HEK293T (cell line): ENCODE measurements at regions not wholly inside any gene's neighbourhood (a gene's known extent, or its start where the extent isn't known, plus 50 kb on each side); places are given as distances from the start of the nearest gene placed in this dataset.

Source experiments
- CTCF ChIA-PET: fragments of 350-600 bp; formaldehyde crosslinking; extraction: SDS; loops from one replicate; lab custom pipeline; 2021; ENCODE audit warnings: antibody characterized with exemption, inconsistent platforms; lab: Yijun Ruan, JAX
- POLR2A ChIA-PET: fragments of 350-600 bp; formaldehyde crosslinking; extraction: SDS; loops from one replicate; lab custom pipeline; 2020; ENCODE audit warnings: antibody characterized with exemption, inconsistent platforms; lab: Yijun Ruan, JAX
- DNase-seq: peaks from one replicate; pipeline ENCODE4 v3.0.0; 2012; ENCODE audit warnings: mixed read lengths; ENCODE audit errors: extremely low spot score
- ARNT ChIP-seq: fragments of 450-650 bp; IDR thresholded peaks from 2 replicates; pipeline ENCODE4 v1.6.1; 2017; ENCODE audit warnings: mild to moderate bottlenecking
- BHLHE40 ChIP-seq: fragments of 450-650 bp; IDR thresholded peaks from 2 replicates; pipeline ENCODE4 v1.6.1; 2016; ENCODE audit warnings: mild to moderate bottlenecking, moderate library complexity, borderline replicate concordance
- CTBP1 ChIP-seq: fragments of 450-650 bp; IDR thresholded peaks from 2 replicates; pipeline ENCODE4 v1.6.1; 2016; ENCODE audit warnings: borderline replicate concordance
- ELF4 ChIP-seq: fragments of 450-650 bp; IDR thresholded peaks from 2 replicates; pipeline ENCODE4 v1.6.1; 2017; ENCODE audit warnings: antibody characterized with exemption
- FOXA1 ChIP-seq: fragments of 450-650 bp; IDR thresholded peaks from 2 replicates; pipeline ENCODE4 v1.6.1; 2016; ENCODE audit warnings: mild to moderate bottlenecking
- FOXK2 ChIP-seq: fragments of 450-650 bp; IDR thresholded peaks from 2 replicates; pipeline ENCODE4 v1.6.1; 2016; ENCODE audit warnings: mild to moderate bottlenecking
- FOXM1 ChIP-seq: fragments of 450-650 bp; IDR thresholded peaks from 2 replicates; pipeline ENCODE4 v1.6.1; 2017; ENCODE audit warnings: mild to moderate bottlenecking, borderline replicate concordance
- HDGF ChIP-seq: fragments of 450-650 bp; IDR thresholded peaks from 2 replicates; pipeline ENCODE4 v1.6.1; 2017; ENCODE audit warnings: antibody characterized with exemption, borderline replicate concordance
- L3MBTL2 ChIP-seq: fragments of 450-650 bp; conservative IDR thresholded peaks from 2 replicates; pipeline ENCODE4 v1.6.1; 2016; ENCODE audit warnings: mild to moderate bottlenecking
- LEF1 ChIP-seq: fragments of 450-650 bp; IDR thresholded peaks from 2 replicates; pipeline ENCODE4 v1.6.1; 2017; ENCODE audit warnings: mild to moderate bottlenecking, borderline replicate concordance
- NFRKB ChIP-seq: fragments of 450-650 bp; IDR thresholded peaks from 2 replicates; pipeline ENCODE4 v1.6.1; 2016; ENCODE audit warnings: mild to moderate bottlenecking, moderate library complexity
- PKNOX1 ChIP-seq: fragments of 450-650 bp; IDR thresholded peaks from 2 replicates; pipeline ENCODE4 v1.6.1; 2016
- SP1 ChIP-seq: fragments of 450-650 bp; IDR thresholded peaks from 2 replicates; pipeline ENCODE4 v1.6.1; 2017
- SUZ12 ChIP-seq: fragments of 450-650 bp; IDR thresholded peaks from 2 replicates; pipeline ENCODE4 v1.6.1; 2016; ENCODE audit warnings: mild to moderate bottlenecking
- TARDBP ChIP-seq: fragments of 450-650 bp; IDR thresholded peaks from 2 replicates; pipeline ENCODE4 v1.6.1; 2016
- ZNF384 ChIP-seq: fragments of 450-650 bp; IDR thresholded peaks from 2 replicates; pipeline ENCODE4 v1.6.1; 2016

- ChIA-PET POLR2A (no interaction called here), CTCF (no interaction called here)
- TF ChIP-seq NFRKB = no peak
- DNase-seq = no peak
These were observed 252.0 kb upstream of the IRX4 start for GRCh38 chr5:2134543-2135292.

GRCh38 chr5:2133936-2134335 is 251.2 kb upstream of the IRX4 start:
- CTCF ChIA-PET = no interaction called here

GRCh38 chr5:2133080-2133479 is 250.4 kb upstream of the IRX4 start:
- TF ChIP-seq LEF1 = no peak
- TF ChIP-seq HDGF = no peak
- TF ChIP-seq NFRKB = no peak
- no peak for TF ChIP-seq FOXA1
- TF ChIP-seq CTBP1 = no peak
- TF ChIP-seq SUZ12 = no peak
- no peak for TF ChIP-seq ARNT
- no peak for TF ChIP-seq BHLHE40
- no peak for TF ChIP-seq L3MBTL2
- TF ChIP-seq TARDBP = no peak
- TF ChIP-seq FOXM1 = no peak
- TF ChIP-seq FOXK2 = no peak
- TF ChIP-seq SP1 = no peak
- no peak for TF ChIP-seq PKNOX1
- no peak for TF ChIP-seq ELF4
- TF ChIP-seq ZNF384 = no peak

More at GRCh38 chr5:2133936-2134335, 251.2 kb upstream of the IRX4 start:
- POLR2A ChIA-PET = no interaction called here
- TF ChIP-seq PKNOX1 (no peak), SP1 (no peak), NFRKB (no peak), ZNF384 (no peak), ELF4 (no peak), ARNT (no peak), BHLHE40 (no peak), CTBP1 (no peak), SUZ12 (no peak), FOXM1 (no peak), FOXA1 (no peak), L3MBTL2 (no peak), HDGF (no peak), FOXK2 (no peak), TARDBP (no peak), LEF1 (no peak)
- no peak for DNase-seq

GRCh38 chr5:2132497-2132847 is 249.7 kb upstream of the IRX4 start:
- CTCF ChIA-PET = no interaction called here
- DNase-seq = no peak
- POLR2A ChIA-PET = no interaction called here
- TF ChIP-seq HDGF (no peak), PKNOX1 (no peak), SP1 (no peak), FOXK2 (no peak), L3MBTL2 (no peak), TARDBP (no peak), FOXA1 (no peak), ZNF384 (no peak), FOXM1 (no peak), CTBP1 (no peak), SUZ12 (no peak), NFRKB (no peak), LEF1 (no peak), BHLHE40 (no peak), ELF4 (no peak), ARNT (no peak)

More at GRCh38 chr5:2133080-2133479, 250.4 kb upstream of the IRX4 start:
- CTCF ChIA-PET = no interaction called here
- no peak for DNase-seq
- POLR2A ChIA-PET = no interaction called here

- no peak for TF ChIP-seq PKNOX1
- TF ChIP-seq LEF1 = no peak
- TF ChIP-seq ELF4 = no peak
- no peak for TF ChIP-seq BHLHE40
- TF ChIP-seq CTBP1 = no peak
- TF ChIP-seq NFRKB = no peak
- TF ChIP-seq ARNT = no peak
- no peak for TF ChIP-seq FOXK2
- TF ChIP-seq HDGF = no peak
- ChIA-PET POLR2A (no interaction called here), CTCF (no interaction called here)
- no peak for DNase-seq
These were observed 249.2 kb upstream of the IRX4 start for GRCh38 chr5:2131826-2132496.
